HCT116 (cell line): ENCODE measurements at regions not wholly inside any gene's neighbourhood (a gene's known extent, or its start where the extent isn't known, plus 50 kb on each side); places are given as distances from the start of the nearest gene placed in this dataset.

ENCODE experiments used
- ATAC-seq: fragments of 200-7000 bp; cut with Tn5 transposase; 2 replicates; pipeline ENCODE4 v1.9.1; 2020; ENCODE audit warnings: mild to moderate bottlenecking, moderate library complexity
- BruUV-seq: library from RNA; stranded (reverse); fragments of 400-500 nt; replicated peaks from 2 replicates; lab custom pipeline; 2021; lab: Mats Ljungman, UMichigan
- CTCF ChIA-PET: fragments of 300-600 bp; sonication (Branson Sonifier 250); formaldehyde crosslinking; loops from one replicate; lab custom pipeline; 2021; ENCODE audit warnings: antibody characterized with exemption; lab: Charles Lee
- POLR2A ChIA-PET: fragments of 300-600, 350-600 bp; sonication (Branson Sonifier 250); formaldehyde crosslinking; loops from one replicate; lab custom pipeline; 2021; ENCODE audit warnings: antibody characterized with exemption; lab: Charles Lee
- RAD21 ChIA-PET, 2 experiments: fragments of 300-600 bp; sonication (Branson Sonifier 250); formaldehyde crosslinking; loops; one replicate each; lab custom pipeline; 2023; ENCODE audit warnings: low total read pairs in 2 of 2; ENCODE audit not compliant: uncharacterized antibody in 2 of 2, unreplicated experiment in 2 of 2, low non-redundant PET in 1 of 2; lab: Charles Lee
- DNase-seq: peaks from one replicate; pipeline ENCODE4 v3.0.0-alpha.2; 2010; ENCODE audit warnings: low read depth, low spot score
- H2AFZ ChIP-seq: fragments of 200-600 bp; shearing (Covaris generic), sonication (generic); 2 replicates; pipeline ENCODE4 v1.6.1; 2017; ENCODE audit warnings: low read depth, mixed run types, mixed read lengths, antibody characterized with exemption, low read length; ENCODE audit not compliant: poor library complexity, severe bottlenecking
- H3K27ac ChIP-seq: 2 replicates; pipeline ENCODE4 v1.5.1; 2012; ENCODE audit warnings: low read depth, low read length
- H3K27me3 ChIP-seq: fragments of 200-600 bp; sonication (generic); 2 replicates; pipeline ENCODE4 v1.6.1; 2016; ENCODE audit warnings: mixed run types, low read length, mixed read lengths; ENCODE audit not compliant: insufficient read depth
- H3K36me3 ChIP-seq, 2 experiments: fragments of 200-500 bp in 1 of 2; fragments of 200-600 bp in 1 of 2; sonication (Bioruptor generic) in 1 of 2; sonication (generic) in 1 of 2; 2 replicates each; pipeline versions ENCODE4 v1.5.1 to v1.6.1; 2014 to 2016; ENCODE audit warnings: low read length in 2 of 2, inconsistent platforms in 1 of 2, mixed read lengths in 1 of 2, mixed run types in 1 of 2; ENCODE audit not compliant: insufficient read depth in 2 of 2, control insufficient read depth in 1 of 2
- H3K4me1 ChIP-seq, 2 experiments: fragments of 200-600 bp in 1 of 2; sonication (generic) in 1 of 2; 2 replicates each; pipeline versions ENCODE4 v1.5.1 to v1.6.1; 2012 to 2017; ENCODE audit warnings: low read length in 2 of 2, inconsistent platforms in 1 of 2, mild to moderate bottlenecking in 1 of 2, mixed read lengths in 1 of 2, mixed run types in 1 of 2, moderate library complexity in 1 of 2; ENCODE audit not compliant: insufficient read depth in 2 of 2, control insufficient read depth in 1 of 2
- H3K4me2 ChIP-seq: fragments of 200-600 bp; sonication (generic); 2 replicates; pipeline ENCODE4 v1.6.1; 2017; ENCODE audit warnings: mixed run types, low read length, mixed read lengths
- H3K4me3 ChIP-seq, 2 experiments: fragments of 200-600 bp in 1 of 2; sonication (generic) in 1 of 2; replicated peaks in 1 of 2; 2 replicates each; pipeline ENCODE4 v1.5.1; 2011 to 2016; ENCODE audit warnings: low read length in 2 of 2, control low read depth in 1 of 2, low read depth in 1 of 2, mild to moderate bottlenecking in 1 of 2, mixed read lengths in 1 of 2, mixed run types in 1 of 2
- H3K79me2 ChIP-seq: fragments of 200-600 bp; sonication (generic); 2 replicates; pipeline ENCODE4 v1.6.1; 2017; ENCODE audit warnings: mild to moderate bottlenecking, mixed run types, low read length, moderate library complexity, mixed read lengths; ENCODE audit not compliant: insufficient read depth
- H3K9ac ChIP-seq: fragments of 200-600 bp; sonication (generic); 2 replicates; pipeline ENCODE4 v1.6.1; 2016; ENCODE audit warnings: low read length, mixed read lengths
- H3K9me2 ChIP-seq: fragments of 200-600 bp; sonication (generic), shearing (Covaris generic); 2 replicates; pipeline ENCODE4 v1.6.1; 2017; ENCODE audit warnings: mixed run types, mild to moderate bottlenecking, moderate library complexity; ENCODE audit not compliant: insufficient read depth
- H3K9me3 ChIP-seq, 2 experiments: fragments of 200-500 bp in 1 of 2; fragments of 200-600 bp in 1 of 2; sonication (Bioruptor generic) in 1 of 2; sonication (generic) in 1 of 2; 2 replicates each; pipeline ENCODE4 v1.6.1; 2014 to 2017; ENCODE audit warnings: low read length in 2 of 2, mixed read lengths in 2 of 2, inconsistent platforms in 1 of 2, low read depth in 1 of 2, mild to moderate bottlenecking in 1 of 2, mixed run types in 1 of 2, moderate library complexity in 1 of 2; ENCODE audit not compliant: control insufficient read depth in 1 of 2, insufficient read depth in 1 of 2
- H4K20me1 ChIP-seq: fragments of 200-600 bp; sonication (generic), shearing (Covaris generic); 2 replicates; pipeline ENCODE4 v1.6.1; 2017; ENCODE audit warnings: mixed run types, mild to moderate bottlenecking, moderate library complexity; ENCODE audit not compliant: insufficient read depth
- ATF3 ChIP-seq: IDR thresholded peaks from 2 replicates; pipeline ENCODE4 v1.6.1; 2012
- CTCF ChIP-seq, 3 experiments: fragments of 200-600 bp in 1 of 3; sonication (generic) in 1 of 3; IDR thresholded peaks in 2 of 3; conservative IDR thresholded peaks in 1 of 3; 2 replicates each; pipeline ENCODE4 v1.5.1; 2012 to 2017; ENCODE audit warnings: low read depth in 2 of 3, low read length in 2 of 3, antibody characterized with exemption in 1 of 3, borderline replicate concordance in 1 of 3, control low read depth in 1 of 3, mild to moderate bottlenecking in 1 of 3, mixed read lengths in 1 of 3, mixed run types in 1 of 3, moderate library complexity in 1 of 3; ENCODE audit not compliant: insufficient read depth in 1 of 3
- EGR1 ChIP-seq: IDR thresholded peaks from 2 replicates; pipeline ENCODE4 v1.6.1; 2012; ENCODE audit warnings: low read depth
- ELF1 ChIP-seq: IDR thresholded peaks from 2 replicates; pipeline ENCODE4 v1.6.1; 2012; ENCODE audit warnings: low read depth, borderline replicate concordance
- EZH2 ChIP-seq: fragments of 200-600 bp; sonication (generic); IDR thresholded peaks from 2 replicates; pipeline ENCODE4 v1.6.1; 2017; ENCODE audit warnings: antibody characterized with exemption, mixed run types
- REST ChIP-seq: IDR thresholded peaks from 2 replicates; pipeline ENCODE4 v1.6.1; 2012; ENCODE audit warnings: low read depth
- SIN3A ChIP-seq: IDR thresholded peaks from 2 replicates; pipeline ENCODE4 v1.6.1; 2012; ENCODE audit warnings: low read depth
- TCF7L2 ChIP-seq: IDR thresholded peaks from 2 replicates; pipeline ENCODE4 v1.7.0; 2011; ENCODE audit warnings: borderline replicate concordance, inconsistent platforms; ENCODE audit not compliant: insufficient read depth, insufficient read length; ENCODE audit errors: extremely low read depth
- ZBTB33 ChIP-seq: IDR thresholded peaks from 2 replicates; pipeline ENCODE4 v1.6.1; 2011; ENCODE audit warnings: mild to moderate bottlenecking, low read length, moderate library complexity; ENCODE audit not compliant: insufficient replicate concordance; ENCODE audit errors: extremely low read depth
- ZFX ChIP-seq: fragments of 450-650 bp; IDR thresholded peaks from 2 replicates; pipeline ENCODE4 v1.6.1; 2017
- intact Hi-C: fragments of 100-400 bp; cut with micrococcal nuclease; formaldehyde crosslinking; loops from 2 replicates; pipeline ENCODE4 v1.10.0; 2022

GRCh38 chrX:25154168-25154567 lies 138.4 kb upstream of the ARX start:
- Histone ChIP-seq H3K27ac (no peak overlapping the region), H3K9ac (no peak overlapping the region), H3K9me3 (no peaks in the 10 kb centered on the region), H3K4me1 (no peaks in the 10 kb centered on the region), H3K79me2 (no peaks in the 10 kb centered on the region), H2AFZ (no peak overlapping the region), H3K36me3 (no peaks in the 10 kb centered on the region), H3K4me2 (no peak overlapping the region), H3K9me2 (no peaks in the 10 kb centered on the region), H3K27me3 (peaks cover 6% of the 10 kb centered on the region; the same call in 1 of the 2 replicates), H4K20me1 (no peaks in the 10 kb centered on the region), H3K4me3 (no peak overlapping the region)
- ChIA-PET CTCF (interaction anchor here (1.2 kb wide), 1 partner anchor 11 kb away, joined by 3 read pairs; no protein-coding TSS in a partner anchor), RAD21 (no interaction called here), POLR2A (no interaction called here)
- ATAC-seq (no peak), DNase-seq (no peak)
- intact Hi-C loops = no loop called here
- TF ChIP-seq REST = no peak
- TF ChIP-seq SIN3A = no peak
- TF ChIP-seq TCF7L2 = no peak
- TF ChIP-seq ZFX = no peak
- no peak for TF ChIP-seq ELF1
- no peak for TF ChIP-seq ZBTB33
- no peak for TF ChIP-seq ATF3
- TF ChIP-seq EZH2 = no peak
- no peak for TF ChIP-seq CTCF (IDR thresholded peaks at IDR 0.05 in 2 of 3, conservative IDR thresholded peaks at IDR 0.05 in 1 of 3; ENCODE audit: borderline replicate concordance in 1 of 3, insufficient read depth in 1 of 3, low read depth in 2 of 3, low read length in 2 of 3)
- no peak for TF ChIP-seq EGR1
- no TSS peak for BruUV-seq
